CD4-positive, alpha-beta T cell treated with Interleukin-15 for 1 hour (primary cell): ENCODE measurements at regions not wholly inside any gene's neighbourhood (a gene's known extent, or its start where the extent isn't known, plus 50 kb on each side); places are given as distances from the start of the nearest gene placed in this dataset.
A peak's percentile ranks its signal among the peaks of the same experiment; 100 is the strongest.
"Not testable (repeated sequence)": the region's sequence is repeated elsewhere in the genome, so short reads cannot be mapped to it uniquely, and the experiment has no call there.

Experiments used
- DNase-seq: peaks from one replicate; pipeline ENCODE4 v3.0.0-alpha.2; 2020

- DNase-seq = no peak
These were observed 255.6 kb downstream of the ERMARD start for GRCh38 chr6:170006900-170007467.

- DNase-seq = no peak
These were observed 254.9 kb downstream of the ERMARD start for GRCh38 chr6:170006071-170006899.

GRCh38 chr6:170005665-170006064 is 254.2 kb downstream of the ERMARD start:
- no peak for DNase-seq

GRCh38 chr6:170004585-170005210 is 253.3 kb downstream of the ERMARD start:
- DNase-seq = no peak

GRCh38 chr6:170003451-170004160 is 252.2 kb downstream of the ERMARD start:
- DNase-seq = no peak

- DNase-seq = no peak
These were observed 251.6 kb downstream of the ERMARD start for GRCh38 chr6:170003027-170003426.

GRCh38 chr6:170001782-170002181 is 250.4 kb downstream of the ERMARD start:
- not testable (repeated sequence) for DNase-seq

- DNase-seq = no peak
These were observed 248.8 kb downstream of the ERMARD start for GRCh38 chr6:170000071-170000843.

- no peak for DNase-seq
These were observed 247.9 kb downstream of the ERMARD start for GRCh38 chr6:169999367-169999766.

GRCh38 chr6:169998457-169998856 is 247.0 kb downstream of the ERMARD start:
- no peak for DNase-seq

- peak; percentile 60 for DNase-seq
These were observed 246.5 kb downstream of the ERMARD start for GRCh38 chr6:169997930-169998218.

- DNase-seq = no peak
These were observed 245.9 kb downstream of the ERMARD start for GRCh38 chr6:169997187-169997929.

GRCh38 chr6:169996378-169997051 is 245.1 kb downstream of the ERMARD start:
- DNase-seq = no peak

- no peak for DNase-seq
These were observed 243.3 kb downstream of the ERMARD start for GRCh38 chr6:169994739-169995138.

GRCh38 chr6:169993861-169994481 is 242.5 kb downstream of the ERMARD start:
- no peak for DNase-seq

- DNase-seq = peak; percentile 13
These were observed 240.5 kb downstream of the ERMARD start for GRCh38 chr6:169991913-169992312.

GRCh38 chr6:169991031-169991390 is 239.6 kb downstream of the ERMARD start:
- no peak for DNase-seq

- DNase-seq = peak; percentile 75
These were observed 238.9 kb downstream of the ERMARD start for GRCh38 chr6:169990095-169991030.

- no peak for DNase-seq
These were observed 238.2 kb downstream of the ERMARD start for GRCh38 chr6:169989594-169989993.
